Calu3 (cell line): ENCODE measurements at regions not wholly inside any gene's neighbourhood (a gene's known extent, or its start where the extent isn't known, plus 50 kb on each side); places are given as distances from the start of the nearest gene placed in this dataset.

Experiments used
- BruUV-seq: library from RNA; stranded (reverse); fragments of 400-500 nt; replicated peaks from 2 replicates; lab custom pipeline; 2021; lab: Mats Ljungman, UMichigan
- CTCF ChIA-PET: fragments of 300-600 bp; sonication (Branson Sonifier 250); formaldehyde crosslinking; loops from one replicate; lab custom pipeline; 2022; ENCODE audit warnings: antibody characterized with exemption; lab: Charles Lee
- DNase-seq: peaks from one replicate; pipeline ENCODE4 v3.0.0; 2022
- H3K27ac Mint-ChIP-seq: one replicate; pipeline ENCODE4 v1.8.0; 2022; ENCODE audit warnings: mixed read lengths; ENCODE audit not compliant: unreplicated experiment
- H3K27me3 Mint-ChIP-seq: one replicate; pipeline ENCODE4 v1.8.0; 2022; ENCODE audit warnings: mixed read lengths; ENCODE audit not compliant: unreplicated experiment
- H3K36me3 Mint-ChIP-seq: one replicate; pipeline ENCODE4 v1.8.0; 2022; ENCODE audit warnings: mild to moderate bottlenecking, moderate library complexity, mixed read lengths; ENCODE audit not compliant: insufficient read depth, unreplicated experiment
- H3K4me1 Mint-ChIP-seq: one replicate; pipeline ENCODE4 v1.8.0; 2022; ENCODE audit warnings: mild to moderate bottlenecking, low read depth, mixed read lengths; ENCODE audit not compliant: unreplicated experiment
- H3K4me3 Mint-ChIP-seq: one replicate; pipeline ENCODE4 v1.8.0; 2022; ENCODE audit warnings: mild to moderate bottlenecking, low read depth, moderate library complexity, mixed read lengths; ENCODE audit not compliant: unreplicated experiment
- H3K9me3 Mint-ChIP-seq: one replicate; pipeline ENCODE4 v1.8.0; 2022; ENCODE audit warnings: low read depth, mixed read lengths; ENCODE audit not compliant: unreplicated experiment
- CTCF ChIP-seq: fragments of 200-600 bp; IDR thresholded peaks from one replicate; pipeline ENCODE4 v1.8.0; 2022; ENCODE audit warnings: antibody characterized with exemption; ENCODE audit not compliant: unreplicated experiment
- intact Hi-C: fragments of 100-400 bp; cut with micrococcal nuclease; formaldehyde crosslinking; loops from one replicate; pipeline ENCODE4 v1.10.0; 2022; ENCODE audit not compliant: unreplicated experiment

DNA sequence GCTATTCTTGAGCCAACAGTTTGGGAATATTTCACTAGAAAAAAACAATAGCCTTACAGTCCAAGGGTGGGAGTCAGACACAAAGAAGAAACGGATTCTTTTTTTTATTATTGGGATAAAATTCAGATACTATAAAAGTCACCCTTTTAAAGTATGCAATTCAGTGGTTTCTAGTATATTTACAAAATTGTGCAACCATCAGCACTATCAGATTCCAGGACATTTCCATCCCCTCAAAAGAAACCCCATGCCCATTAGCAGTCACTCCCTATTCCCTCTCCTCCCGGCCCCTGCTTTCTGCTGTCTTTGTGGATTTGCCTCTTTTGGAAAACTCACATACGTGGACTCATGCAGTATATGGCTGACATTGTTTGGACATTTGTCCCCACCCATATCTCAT lies 134.4 kb downstream of the C16orf95 start:
- no peak for TF ChIP-seq CTCF
- Mint-ChIP-seq H3K36me3 (no peaks in the 10 kb centered on the region), H3K9me3 (peaks cover 4% of the 10 kb centered on the region), H3K4me1 (peaks cover 11% of the 10 kb centered on the region), H3K27ac (no peak overlapping the region), H3K27me3 (peaks cover 80% of the 10 kb centered on the region), H3K4me3 (no peak overlapping the region)
- DNase-seq: no peak
- CTCF ChIA-PET: no interaction called here
- intact Hi-C loops: loop anchor here (10.0 kb wide), 1 partner anchor 108 kb away; no protein-coding TSS in a partner anchor
- no TSS peak for BruUV-seq

- DNase-seq: no peak
- TF ChIP-seq CTCF: no peak
- BruUV-seq: no TSS peak
- no peak overlapping the region for H3K27ac Mint-ChIP-seq
- peaks cover 4% of the 10 kb centered on the region for H3K9me3 Mint-ChIP-seq
- peaks cover 71% of the 10 kb centered on the region for H3K27me3 Mint-ChIP-seq
- CTCF ChIA-PET: interaction anchor here (1.3 kb wide), 1 partner anchor 78 kb away, joined by 3 read pairs; no protein-coding TSS in a partner anchor
- H3K4me3 Mint-ChIP-seq: no peak overlapping the region
- intact Hi-C loops: loop anchor here (10.0 kb wide), 1 partner anchor 109 kb away; no protein-coding TSS in a partner anchor
- H3K4me1 Mint-ChIP-seq: peaks cover 11% of the 10 kb centered on the region
- H3K36me3 Mint-ChIP-seq: no peaks in the 10 kb centered on the region
These were observed 133.5 kb downstream of the C16orf95 start for GRCh38 chr16:87183647-87184046.

DNA sequence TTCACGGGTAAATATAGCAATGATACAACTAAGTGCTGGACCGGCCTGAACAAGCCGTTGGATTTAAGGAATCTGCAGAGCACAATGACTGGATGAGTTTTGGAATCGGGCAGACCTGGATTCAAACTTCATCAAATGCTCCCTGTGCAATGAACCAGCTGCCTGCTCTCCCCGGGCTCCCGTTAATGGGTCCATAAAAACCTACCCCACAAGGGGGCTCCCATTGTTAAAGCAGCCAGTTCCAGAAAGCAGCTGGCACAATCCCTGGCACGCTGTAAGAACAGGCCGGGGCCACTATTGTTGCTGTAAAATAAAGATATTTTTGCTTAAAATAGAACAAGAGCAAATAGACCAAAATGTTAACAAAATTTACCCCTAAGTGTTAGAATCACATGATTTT lies 131.9 kb downstream of the C16orf95 start:
- CTCF ChIA-PET: interaction anchor here (0.6 to 0.9 kb wide), 2 partner anchors 18 to 92 kb away, joined by 3 to 13 read pairs; no protein-coding TSS in a partner anchor
- no peak for DNase-seq
- intact Hi-C loops: loop anchor here (10.0 kb wide), 1 partner anchor 111 kb away; no protein-coding TSS in a partner anchor
- no peak overlapping the region for H3K4me3 Mint-ChIP-seq
- H3K27me3 Mint-ChIP-seq: peaks cover 55% of the 10 kb centered on the region
- H3K9me3 Mint-ChIP-seq: peaks cover 4% of the 10 kb centered on the region
- peaks cover 4% of the 10 kb centered on the region for H3K4me1 Mint-ChIP-seq
- BruUV-seq: no TSS peak
- H3K36me3 Mint-ChIP-seq: no peaks in the 10 kb centered on the region
- H3K27ac Mint-ChIP-seq: no peak overlapping the region
- no peak for TF ChIP-seq CTCF

- no peak for TF ChIP-seq CTCF
- Mint-ChIP-seq H3K9me3 (peaks cover 4% of the 10 kb centered on the region), H3K36me3 (no peaks in the 10 kb centered on the region), H3K4me1 (no peaks in the 10 kb centered on the region), H3K27ac (no peak overlapping the region), H3K27me3 (peaks cover 48% of the 10 kb centered on the region), H3K4me3 (no peak overlapping the region)
- CTCF ChIA-PET: interaction anchor here (0.9 kb wide), 1 partner anchor 91 kb away, joined by 3 read pairs; no protein-coding TSS in a partner anchor
- BruUV-seq: no TSS peak
- intact Hi-C loops: loop anchor here (10.0 kb wide), 1 partner anchor 111 kb away; no protein-coding TSS in a partner anchor
- no peak for DNase-seq
These were observed 131.2 kb downstream of the C16orf95 start for GRCh38 chr16:87185983-87186382.
